CD8-positive, alpha-beta memory T cell (primary cell): ENCODE measurements at regions not wholly inside any gene's neighbourhood (a gene's known extent, or its start where the extent isn't known, plus 50 kb on each side); places are given as distances from the start of the nearest gene placed in this dataset.
A peak's percentile ranks its signal among the peaks of the same experiment; 100 is the strongest.

Source experiments
- CTCF ChIA-PET: fragments of 350-600 bp; sonication (Branson Sonifier 250); formaldehyde crosslinking; loops from one replicate; lab custom pipeline; 2021; ENCODE audit warnings: antibody characterized with exemption; lab: Charles Lee
- POLR2A ChIA-PET: fragments of 350-600 bp; sonication (Branson Sonifier 250); formaldehyde crosslinking; loops from one replicate; lab custom pipeline; 2021; ENCODE audit warnings: antibody characterized with exemption; lab: Charles Lee
- DNase-seq, 5 donors: peaks; one replicate each; pipeline versions ENCODE4 v3.0.0 to v3.0.0-alpha.2; 2020 to 2022; ENCODE audit warnings: mixed read lengths in 1 of 5
- H3K27ac ChIP-seq: one replicate; pipeline ENCODE4 v1.7.0; 2013; ENCODE audit warnings: low read depth, mild to moderate bottlenecking, low read length, moderate library complexity
- H3K27me3 ChIP-seq: 2 replicates; pipeline ENCODE4 v1.7.0; 2013; ENCODE audit warnings: low read length, mild to moderate bottlenecking; ENCODE audit not compliant: insufficient read depth, poor library complexity, severe bottlenecking
- H3K36me3 ChIP-seq: 2 replicates; pipeline ENCODE4 v1.7.0; 2013; ENCODE audit warnings: mild to moderate bottlenecking, low read length, moderate library complexity; ENCODE audit not compliant: insufficient read depth
- H3K4me1 ChIP-seq: 2 replicates; pipeline ENCODE4 v1.7.0; 2013; ENCODE audit warnings: mild to moderate bottlenecking, low read length, moderate library complexity; ENCODE audit not compliant: insufficient read depth
- H3K4me3 ChIP-seq: 2 replicates; pipeline ENCODE4 v1.7.0; 2013; ENCODE audit warnings: mild to moderate bottlenecking, low read length
- H3K9me3 ChIP-seq: 2 replicates; pipeline ENCODE4 v1.7.0; 2013; ENCODE audit warnings: mild to moderate bottlenecking, low read length
- H3K27ac Mint-ChIP-seq, 8 donors: one replicate each; pipeline ENCODE4 v1.8.0; 2020 to 2021; ENCODE audit warnings: mixed read lengths in 8 of 8, mild to moderate bottlenecking in 6 of 8, inconsistent platforms in 3 of 8, moderate library complexity in 3 of 8
- H3K27me3 Mint-ChIP-seq, 2 donors: one replicate each; pipeline ENCODE4 v1.8.0; 2020 to 2021; ENCODE audit warnings: mixed read lengths in 2 of 2, mild to moderate bottlenecking in 1 of 2, moderate library complexity in 1 of 2
- H3K36me3 Mint-ChIP-seq, 3 donors: one replicate each; pipeline ENCODE4 v1.8.0; 2020 to 2021; ENCODE audit warnings: mixed read lengths in 3 of 3, inconsistent platforms in 1 of 3, mild to moderate bottlenecking in 1 of 3
- H3K4me1 Mint-ChIP-seq, 3 donors: one replicate each; pipeline ENCODE4 v1.8.0; 2020 to 2021; ENCODE audit warnings: mixed read lengths in 3 of 3, inconsistent platforms in 1 of 3, mild to moderate bottlenecking in 1 of 3
- H3K4me3 Mint-ChIP-seq, 7 donors: one replicate each; pipeline ENCODE4 v1.8.0; 2020 to 2021; ENCODE audit warnings: mixed read lengths in 7 of 7, mild to moderate bottlenecking in 6 of 7, moderate library complexity in 4 of 7, inconsistent platforms in 2 of 7
- H3K9me3 Mint-ChIP-seq, 5 donors: one replicate each; pipeline ENCODE4 v1.8.0; 2020 to 2022; ENCODE audit warnings: mixed read lengths in 5 of 5, mild to moderate bottlenecking in 3 of 5, moderate library complexity in 2 of 5, inconsistent platforms in 1 of 5

DNA sequence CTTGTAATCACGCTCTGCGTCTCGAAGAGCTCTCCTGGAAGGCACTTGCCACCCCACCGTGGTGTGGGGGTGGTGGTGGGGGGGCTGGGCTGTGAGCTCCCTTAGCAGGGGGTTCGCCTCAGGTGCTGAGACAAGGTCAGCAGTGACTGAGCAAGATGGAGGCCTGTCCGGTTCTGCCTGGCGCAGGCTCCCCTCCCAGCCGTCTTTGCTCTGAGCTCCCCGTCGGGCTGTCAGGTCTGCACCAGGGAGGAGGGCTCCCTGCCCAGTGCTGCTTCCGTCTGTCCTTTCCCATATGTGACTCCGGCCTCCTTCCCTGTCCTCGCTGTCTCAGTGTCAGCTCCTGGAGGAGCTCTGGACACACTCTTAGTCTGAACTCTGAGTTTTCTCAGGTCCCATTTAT lies 80.0 kb downstream of the PLXNA1 start:
- H3K4me3 Mint-ChIP-seq, result no peak overlapping the region
- H3K9me3 Mint-ChIP-seq, result peaks cover 0 to 7% (median 0%) of the 10 kb centered on the region in 5 donors
- H3K4me1 ChIP-seq, result no peaks in the 10 kb centered on the region
- H3K27ac Mint-ChIP-seq, result no peak overlapping the region
- no peaks in the 10 kb centered on the region for H3K36me3 ChIP-seq
- no peaks in the 10 kb centered on the region for H3K36me3 Mint-ChIP-seq
- no peak overlapping the region for H3K27ac ChIP-seq
- H3K4me3 ChIP-seq, result no peak overlapping the region
- no peaks in the 10 kb centered on the region for H3K9me3 ChIP-seq
- no peaks in the 10 kb centered on the region for H3K4me1 Mint-ChIP-seq
- DNase-seq, result peak in 1 of 5 donors; percentile 29
- H3K27me3 ChIP-seq, result no peaks in the 10 kb centered on the region
- peaks cover 7 to 40% of the 10 kb centered on the region in 2 donors for H3K27me3 Mint-ChIP-seq
- CTCF ChIA-PET, result no interaction called here
- POLR2A ChIA-PET, result no interaction called here

DNA sequence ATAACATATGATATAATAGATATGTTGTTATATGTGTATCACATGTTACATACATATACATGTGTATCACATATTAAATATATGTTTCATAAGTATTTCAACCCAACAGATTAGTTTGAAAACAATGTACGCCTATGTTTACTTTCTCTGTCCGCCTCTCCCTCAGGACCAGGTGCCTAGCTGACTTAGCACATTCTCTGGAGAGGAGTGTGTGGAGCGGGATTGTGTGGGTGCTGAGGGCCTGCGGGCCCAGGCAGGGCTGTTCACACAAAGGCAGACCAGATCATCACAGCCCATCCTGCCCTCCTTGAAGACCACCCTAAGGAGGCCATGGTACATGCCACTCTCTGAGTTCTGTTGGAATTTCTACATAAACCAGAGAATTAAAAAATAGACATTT lies 81.0 kb downstream of the PLXNA1 start:
- H3K27ac Mint-ChIP-seq, result no peak overlapping the region
- CTCF ChIA-PET, result no interaction called here

GRCh38 chr3:127064391-127065137 lies 81.6 kb downstream of the PLXNA1 start:
- DNase-seq, result peak in 1 of 5 donors; percentile 37
- ChIA-PET CTCF (no interaction called here), POLR2A (no interaction called here)
- H3K4me1 ChIP-seq, result no peaks in the 10 kb centered on the region
- Mint-ChIP-seq H3K4me1 (no peaks in the 10 kb centered on the region), H3K4me3 (no peak overlapping the region), H3K27ac (no peak overlapping the region), H3K9me3 (peaks cover 0 to 7% (median 0%) of the 10 kb centered on the region in 5 donors), H3K36me3 (no peaks in the 10 kb centered on the region), H3K27me3 (peaks cover 12 to 49% of the 10 kb centered on the region in 2 donors)
- no peak overlapping the region for H3K4me3 ChIP-seq
- H3K27me3 ChIP-seq, result no peaks in the 10 kb centered on the region
- no peaks in the 10 kb centered on the region for H3K36me3 ChIP-seq
- no peaks in the 10 kb centered on the region for H3K9me3 ChIP-seq
- no peak overlapping the region for H3K27ac ChIP-seq

More for the DNA sequence above, 81.0 kb downstream of the PLXNA1 start:
- Mint-ChIP-seq H3K4me3 (no peak overlapping the region), H3K36me3 (no peaks in the 10 kb centered on the region), H3K27me3 (peaks cover 10 to 45% of the 10 kb centered on the region in 2 donors), H3K4me1 (no peaks in the 10 kb centered on the region), H3K9me3 (peaks cover 0 to 7% (median 0%) of the 10 kb centered on the region in 5 donors)
- DNase-seq, result no peak
- POLR2A ChIA-PET, result no interaction called here
- Histone ChIP-seq H3K27ac (no peak overlapping the region), H3K4me3 (no peak overlapping the region), H3K36me3 (no peaks in the 10 kb centered on the region), H3K27me3 (no peaks in the 10 kb centered on the region), H3K4me1 (no peaks in the 10 kb centered on the region), H3K9me3 (no peaks in the 10 kb centered on the region)

GRCh38 chr3:127065138-127065427 lies 82.2 kb downstream of the PLXNA1 start:
- POLR2A ChIA-PET, result no interaction called here
- H3K4me1 ChIP-seq, result no peaks in the 10 kb centered on the region

DNA sequence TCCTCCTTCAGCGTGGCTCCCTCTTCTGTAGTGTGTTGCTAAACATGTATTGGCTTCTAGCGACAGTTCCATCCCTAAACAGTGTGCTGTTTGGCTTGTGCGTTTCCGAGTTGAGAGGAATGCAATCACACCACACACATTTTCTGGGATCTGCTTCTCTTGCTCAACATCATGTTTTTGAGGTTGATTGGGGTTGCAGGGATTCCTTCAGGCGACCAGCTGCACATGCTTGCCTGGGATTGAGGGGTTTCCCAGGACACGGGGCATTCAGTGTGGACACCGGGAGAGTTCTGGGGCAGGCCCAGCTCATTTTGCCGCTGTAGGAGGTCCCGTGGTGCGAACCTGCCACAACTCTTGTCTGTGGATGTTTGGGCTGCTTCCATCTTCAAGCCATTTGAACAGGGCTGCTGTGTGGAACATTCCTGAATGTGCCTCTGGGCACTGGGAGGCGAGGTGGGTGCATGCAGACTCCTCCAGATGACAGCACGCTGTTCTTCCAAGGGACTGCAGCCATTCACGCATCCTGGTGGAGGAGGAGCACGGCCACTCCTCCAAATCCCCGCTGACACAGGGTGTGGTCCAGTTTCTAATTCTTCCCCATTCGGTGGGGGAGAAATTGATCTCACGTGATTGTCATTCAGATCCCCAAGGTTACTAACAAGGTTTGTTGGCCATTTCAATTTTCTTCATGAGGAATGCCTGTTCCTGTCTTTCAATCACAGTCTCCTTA lies 82.8 kb downstream of the PLXNA1 start:
- Histone ChIP-seq H3K36me3 (no peaks in the 10 kb centered on the region), H3K4me3 (no peak overlapping the region), H3K27me3 (no peaks in the 10 kb centered on the region), H3K4me1 (no peaks in the 10 kb centered on the region), H3K9me3 (no peaks in the 10 kb centered on the region), H3K27ac (no peak overlapping the region)
- Mint-ChIP-seq H3K27me3 (peaks cover 12 to 49% of the 10 kb centered on the region in 2 donors), H3K36me3 (no peaks in the 10 kb centered on the region), H3K4me1 (no peaks in the 10 kb centered on the region), H3K9me3 (peaks cover 0 to 4% (median 0%) of the 10 kb centered on the region in 5 donors), H3K4me3 (no peak overlapping the region), H3K27ac (no peak overlapping the region)
- peak in 1 of 5 donors; percentile 18 for DNase-seq
- ChIA-PET POLR2A (no interaction called here), CTCF (no interaction called here)

More at GRCh38 chr3:127065138-127065427, 82.2 kb downstream of the PLXNA1 start:
- Mint-ChIP-seq H3K36me3 (no peaks in the 10 kb centered on the region), H3K9me3 (peaks cover 0 to 7% (median 0%) of the 10 kb centered on the region in 5 donors), H3K27me3 (peaks cover 12 to 49% of the 10 kb centered on the region in 2 donors), H3K27ac (no peak overlapping the region), H3K4me3 (no peak overlapping the region), H3K4me1 (no peaks in the 10 kb centered on the region)
- no peak overlapping the region for H3K27ac ChIP-seq
- no peaks in the 10 kb centered on the region for H3K9me3 ChIP-seq
- no peaks in the 10 kb centered on the region for H3K36me3 ChIP-seq
- H3K27me3 ChIP-seq, result no peaks in the 10 kb centered on the region
- H3K4me3 ChIP-seq, result no peak overlapping the region
- no peak for DNase-seq
- CTCF ChIA-PET, result no interaction called here

DNA sequence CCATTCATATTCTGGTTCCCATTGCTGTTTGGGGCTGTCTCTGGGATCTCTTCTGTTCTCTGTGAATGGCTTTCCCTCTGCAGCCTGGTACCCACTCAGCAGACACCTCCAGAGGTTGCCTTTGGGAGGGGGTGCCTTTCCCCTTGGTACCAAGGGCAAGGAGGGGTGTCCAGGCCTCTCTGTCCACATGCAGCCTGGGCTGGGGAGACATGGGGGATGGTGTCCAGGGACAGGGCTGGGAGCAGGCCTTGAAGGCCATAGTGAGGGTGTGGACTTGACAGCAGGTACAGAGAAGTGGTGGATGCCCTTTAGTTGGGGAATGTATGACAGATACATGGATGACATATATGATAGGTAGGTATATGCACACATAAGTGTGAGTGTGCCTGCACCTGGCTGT lies 83.7 kb downstream of the PLXNA1 start:
- Mint-ChIP-seq H3K4me3 (no peak overlapping the region), H3K36me3 (no peaks in the 10 kb centered on the region), H3K9me3 (peaks cover 0 to 4% (median 0%) of the 10 kb centered on the region in 5 donors), H3K27me3 (peaks cover 14 to 49% of the 10 kb centered on the region in 2 donors), H3K4me1 (no peaks in the 10 kb centered on the region), H3K27ac (no peak overlapping the region)
- Histone ChIP-seq H3K4me3 (no peak overlapping the region), H3K4me1 (no peaks in the 10 kb centered on the region), H3K27me3 (no peaks in the 10 kb centered on the region), H3K36me3 (no peaks in the 10 kb centered on the region), H3K9me3 (no peaks in the 10 kb centered on the region), H3K27ac (no peak overlapping the region)
- CTCF ChIA-PET, result no interaction called here
- POLR2A ChIA-PET, result no interaction called here
- peak in 1 of 5 donors; percentile 9 for DNase-seq

GRCh38 chr3:127067116-127067910 lies 84.4 kb downstream of the PLXNA1 start:
- peak in 1 of 5 donors; percentile 40 for DNase-seq
- H3K4me3 ChIP-seq, result no peak overlapping the region
- Mint-ChIP-seq H3K27me3 (peaks cover 14 to 49% of the 10 kb centered on the region in 2 donors), H3K36me3 (no peaks in the 10 kb centered on the region), H3K4me1 (no peaks in the 10 kb centered on the region), H3K27ac (no peak overlapping the region), H3K9me3 (peaks cover 0 to 4% (median 0%) of the 10 kb centered on the region in 5 donors), H3K4me3 (no peak overlapping the region)
- POLR2A ChIA-PET, result no interaction called here
- H3K4me1 ChIP-seq, result no peaks in the 10 kb centered on the region
- CTCF ChIA-PET, result no interaction called here
- H3K27me3 ChIP-seq, result no peaks in the 10 kb centered on the region
- no peak overlapping the region for H3K27ac ChIP-seq
- no peaks in the 10 kb centered on the region for H3K9me3 ChIP-seq
- H3K36me3 ChIP-seq, result no peaks in the 10 kb centered on the region
